Neuronal stem cell (in vitro differentiated cells): ENCODE measurements at regions not wholly inside any gene's neighbourhood (a gene's known extent, or its start where the extent isn't known, plus 50 kb on each side); places are given as distances from the start of the nearest gene placed in this dataset.

Experiments
- DNase-seq: peaks from one replicate; pipeline ENCODE4 v3.0.0-alpha.2; 2013; ENCODE audit warnings: low spot score
- H2AFZ ChIP-seq: one replicate; pipeline ENCODE4 v1.6.1; 2013; ENCODE audit warnings: mild to moderate bottlenecking, low read length, inconsistent platforms
- H2AK5ac ChIP-seq: 2 replicates; pipeline ENCODE4 v1.6.1; 2013; ENCODE audit warnings: low read depth, mild to moderate bottlenecking, inconsistent platforms, low read length, moderate library complexity, mixed read lengths
- H2BK120ac ChIP-seq: 2 replicates; pipeline ENCODE4 v1.6.1; 2013; ENCODE audit warnings: low read depth, mild to moderate bottlenecking, inconsistent platforms, low read length, moderate library complexity, mixed read lengths
- H2BK12ac ChIP-seq: one replicate; pipeline ENCODE4 v1.6.1; 2013; ENCODE audit warnings: low read length, inconsistent platforms
- H2BK15ac ChIP-seq: 2 replicates; pipeline ENCODE4 v1.6.1; 2013; ENCODE audit warnings: mild to moderate bottlenecking, low read length, inconsistent platforms, mixed read lengths
- H2BK5ac ChIP-seq: one replicate; pipeline ENCODE4 v1.6.1; 2013; ENCODE audit warnings: inconsistent platforms, mild to moderate bottlenecking, low read length, moderate library complexity
- H3K14ac ChIP-seq: one replicate; pipeline ENCODE4 v1.6.1; 2013; ENCODE audit warnings: low read length, inconsistent platforms
- H3K18ac ChIP-seq: 2 replicates; pipeline ENCODE4 v1.6.1; 2013; ENCODE audit warnings: low read length, inconsistent platforms
- H3K23ac ChIP-seq: 2 replicates; pipeline ENCODE4 v1.6.1; 2013; ENCODE audit warnings: low read depth, mild to moderate bottlenecking, mixed read lengths, low read length, inconsistent platforms; ENCODE audit not compliant: poor library complexity
- H3K27ac ChIP-seq: replicated peaks from 3 replicates; pipeline ENCODE4 v1.5.1; 2013; ENCODE audit warnings: low read length, inconsistent platforms
- H3K27me3 ChIP-seq, 3 experiments: 2 replicates each; pipeline ENCODE4 v1.6.1; 2013; ENCODE audit warnings: low read length in 3 of 3, mild to moderate bottlenecking in 2 of 3, inconsistent platforms in 1 of 3, low read depth in 1 of 3, mixed read lengths in 1 of 3, moderate library complexity in 1 of 3; ENCODE audit not compliant: control insufficient read depth in 3 of 3, insufficient read depth in 3 of 3
- H3K36me3 ChIP-seq, 2 donors: replicated peaks in 1 of 2; 2 replicates each; pipeline ENCODE4 v1.6.1; 2013; ENCODE audit warnings: low read length in 2 of 2; ENCODE audit not compliant: control insufficient read depth in 2 of 2, insufficient read depth in 2 of 2
- H3K4ac ChIP-seq: 2 replicates; pipeline ENCODE4 v1.6.1; 2013; ENCODE audit warnings: inconsistent platforms, mild to moderate bottlenecking, low read length, moderate library complexity
- H3K4me1 ChIP-seq, 2 donors: 1 replicate in 1 of 2; 2 replicates in 1 of 2; pipeline ENCODE4 v1.6.1; 2013; ENCODE audit warnings: low read length in 2 of 2, low read depth in 1 of 2; ENCODE audit not compliant: control insufficient read depth in 2 of 2, insufficient read depth in 1 of 2
- H3K4me2 ChIP-seq: one replicate; pipeline ENCODE4 v1.6.1; 2013; ENCODE audit warnings: mild to moderate bottlenecking, low read length, inconsistent platforms; ENCODE audit not compliant: insufficient read depth, poor library complexity, severe bottlenecking
- H3K4me3 ChIP-seq, 2 donors: 2 replicates each; pipeline ENCODE4 v1.5.1; 2013; ENCODE audit warnings: low read length in 2 of 2, mild to moderate bottlenecking in 2 of 2, inconsistent platforms in 1 of 2, moderate library complexity in 1 of 2
- H3K79me1 ChIP-seq: one replicate; pipeline ENCODE4 v1.6.1; 2013; ENCODE audit warnings: low read depth, mild to moderate bottlenecking, inconsistent platforms, low read length, moderate library complexity
- H3K9ac ChIP-seq: one replicate; pipeline ENCODE4 v1.6.1; 2013; ENCODE audit warnings: mild to moderate bottlenecking, low read depth, low read length, inconsistent platforms; ENCODE audit not compliant: poor library complexity
- H3K9me3 ChIP-seq, 2 donors: replicated peaks in 1 of 2; 2 replicates each; pipeline versions ENCODE3 to v1.6.1; 2013; ENCODE audit warnings: low read length in 2 of 2, mild to moderate bottlenecking in 2 of 2, inconsistent platforms in 1 of 2, low read depth in 1 of 2, mixed read lengths in 1 of 2, moderate library complexity in 1 of 2; ENCODE audit not compliant: control insufficient read depth in 2 of 2, insufficient read depth in 1 of 2
- H4K8ac ChIP-seq: one replicate; pipeline ENCODE4 v1.6.1; 2013; ENCODE audit warnings: low read depth, mild to moderate bottlenecking, inconsistent platforms, low read length, moderate library complexity
- H4K91ac ChIP-seq: one replicate; pipeline ENCODE4 v1.6.1; 2013; ENCODE audit warnings: low read length, low read depth, mild to moderate bottlenecking, inconsistent platforms; ENCODE audit not compliant: poor library complexity
- WGBS, 2 donors: extraction: QIAGEN DNeasy Blood & Tissue Kit; methylation state at CpG; one replicate each; pipeline ENCODE4 v1.1.7; 2013; ENCODE audit warnings: missing lambda C conversion rate in 2 of 2, mixed read lengths in 1 of 2; ENCODE audit not compliant: insufficient read length in 2 of 2, insufficient replicate concordance in 1 of 2; ENCODE audit errors: extremely low coverage in 2 of 2; 5-methylcytosine and 5-hydroxymethylcytosine counted together

DNA sequence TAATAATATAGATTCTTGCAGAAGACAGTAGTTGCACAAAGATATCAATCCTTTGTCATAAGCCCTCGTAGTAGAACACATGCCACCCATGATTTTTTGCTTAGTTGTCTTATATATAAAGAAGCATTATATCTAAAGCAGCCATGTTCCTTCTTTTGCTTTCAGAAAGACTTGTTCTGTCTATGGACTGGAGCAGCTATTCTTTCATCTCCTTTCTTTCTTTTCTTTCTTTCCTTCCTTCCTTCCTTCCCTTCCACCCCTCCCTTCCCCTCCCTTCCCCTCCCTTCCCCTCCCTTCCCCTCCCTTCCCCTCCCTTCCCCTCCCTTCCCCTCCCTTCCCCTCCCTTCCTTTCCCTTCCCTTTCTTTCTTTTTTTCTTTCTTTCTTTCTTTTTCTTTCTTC is 104.0 kb upstream of the HS3ST4 start:
- Histone ChIP-seq H2AK5ac (no peak overlapping the region), H2AFZ (no peak overlapping the region), H3K9ac (no peak overlapping the region), H3K9me3 (peaks cover 0 to 2% of the 10 kb centered on the region in 2 donors), H3K4me1 (no peaks in the 10 kb centered on the region), H3K23ac (no peak overlapping the region), H4K8ac (no peak overlapping the region), H2BK12ac (no peak overlapping the region), H3K18ac (no peak overlapping the region), H3K4me2 (no peak overlapping the region), H3K36me3 (no peaks in the 10 kb centered on the region), H4K91ac (no peak overlapping the region), H2BK15ac (no peak overlapping the region), H2BK5ac (no peak overlapping the region), H2BK120ac (no peak overlapping the region), H3K14ac (no peak overlapping the region), H3K4ac (no peak overlapping the region), H3K27me3 (no peaks in the 10 kb centered on the region), H3K27ac (no peak overlapping the region), H3K79me1 (no peaks in the 10 kb centered on the region), H3K4me3 (no peak overlapping the region)
- DNase-seq: no peak
- whole genome bisulfite sequencing, 2 donors: no CpG with 5 or more reads among the region's 1 CpG

DNA sequence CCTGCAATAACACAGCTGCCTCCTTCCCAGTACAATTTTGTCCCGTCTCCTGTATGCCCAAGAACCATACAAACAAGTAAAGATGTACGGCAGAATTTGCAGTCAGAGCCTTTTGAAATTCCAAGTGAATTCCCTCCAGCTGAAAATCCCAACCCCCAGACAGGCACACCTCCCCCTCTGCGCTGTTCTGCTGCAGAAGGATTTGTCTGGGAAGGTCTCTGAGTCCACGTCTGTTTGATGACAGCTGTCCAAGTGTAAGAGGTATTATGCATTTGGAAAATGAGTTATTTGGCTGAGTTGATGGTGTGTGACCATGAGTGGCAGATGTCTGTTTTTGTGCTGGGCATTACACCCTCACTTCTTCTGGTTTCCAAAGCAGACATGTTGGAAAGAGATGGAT is 104.9 kb upstream of the HS3ST4 start:
- no peak overlapping the region for H2BK15ac ChIP-seq

DNA sequence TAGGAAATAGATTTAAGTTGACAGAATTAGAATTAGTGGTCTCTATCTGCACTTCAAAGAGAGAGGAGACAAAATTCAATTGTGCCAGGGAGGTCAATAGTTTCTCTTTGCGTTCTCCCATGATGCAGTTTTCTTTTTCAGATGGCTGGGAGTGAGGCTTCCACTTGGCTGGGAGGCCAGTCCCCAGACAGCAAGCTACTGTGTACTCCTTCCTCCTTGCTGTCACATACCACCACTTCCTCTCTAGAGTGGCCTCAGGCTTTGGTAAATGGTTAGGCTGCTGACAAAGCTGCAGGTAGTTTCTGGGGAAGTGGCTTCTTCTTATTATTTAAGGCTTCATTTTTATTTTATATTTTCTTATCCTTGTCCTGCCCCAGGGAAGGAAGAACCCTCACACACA is 106.2 kb upstream of the HS3ST4 start:
- Histone ChIP-seq H3K23ac (no peak overlapping the region), H3K9ac (no peak overlapping the region), H3K4me3 (no peak overlapping the region), H3K14ac (no peak overlapping the region), H3K18ac (peak overlapping the region; percentile 68), H3K27me3 (no peaks in the 10 kb centered on the region), H2BK15ac (no peak overlapping the region), H3K4ac (no peak overlapping the region), H3K4me1 (no peaks in the 10 kb centered on the region), H3K4me2 (no peak overlapping the region), H2BK5ac (no peak overlapping the region), H2BK12ac (no peak overlapping the region), H4K91ac (no peak overlapping the region), H2AFZ (no peak overlapping the region), H3K36me3 (no peaks in the 10 kb centered on the region), H2AK5ac (no peak overlapping the region), H3K9me3 (peaks cover 0 to 3% of the 10 kb centered on the region in 2 donors), H4K8ac (no peak overlapping the region), H3K79me1 (no peaks in the 10 kb centered on the region), H2BK120ac (no peak overlapping the region), H3K27ac (no peak overlapping the region)
- no peak for DNase-seq
- no CpG with 5 or more reads among the region's 1 CpG for WGBS, 2 donors

More for the DNA sequence above, 104.9 kb upstream of the HS3ST4 start:
- H3K4me2 ChIP-seq: no peak overlapping the region
- no peak for DNase-seq
- no peaks in the 10 kb centered on the region for H3K79me1 ChIP-seq
- no peak overlapping the region for H3K4me3 ChIP-seq
- no peak overlapping the region for H2BK5ac ChIP-seq
- no peaks in the 10 kb centered on the region for H3K36me3 ChIP-seq
- no peak overlapping the region for H2BK12ac ChIP-seq
- H3K9me3 ChIP-seq: peaks cover 0 to 2% of the 10 kb centered on the region in 2 donors
- no peak overlapping the region for H3K9ac ChIP-seq
- H2BK120ac ChIP-seq: no peak overlapping the region
- no peak overlapping the region for H3K4ac ChIP-seq
- H4K91ac ChIP-seq: no peak overlapping the region
- WGBS, 2 donors: no CpG with 5 or more reads among the region's 4 CpGs
- H3K23ac ChIP-seq: no peak overlapping the region
- H3K27ac ChIP-seq: no peak overlapping the region
- H3K27me3 ChIP-seq: no peaks in the 10 kb centered on the region
- H2AK5ac ChIP-seq: no peak overlapping the region
- H3K14ac ChIP-seq: no peak overlapping the region
- no peak overlapping the region for H3K18ac ChIP-seq
- H4K8ac ChIP-seq: no peak overlapping the region
- no peaks in the 10 kb centered on the region for H3K4me1 ChIP-seq
- H2AFZ ChIP-seq: no peak overlapping the region

DNA sequence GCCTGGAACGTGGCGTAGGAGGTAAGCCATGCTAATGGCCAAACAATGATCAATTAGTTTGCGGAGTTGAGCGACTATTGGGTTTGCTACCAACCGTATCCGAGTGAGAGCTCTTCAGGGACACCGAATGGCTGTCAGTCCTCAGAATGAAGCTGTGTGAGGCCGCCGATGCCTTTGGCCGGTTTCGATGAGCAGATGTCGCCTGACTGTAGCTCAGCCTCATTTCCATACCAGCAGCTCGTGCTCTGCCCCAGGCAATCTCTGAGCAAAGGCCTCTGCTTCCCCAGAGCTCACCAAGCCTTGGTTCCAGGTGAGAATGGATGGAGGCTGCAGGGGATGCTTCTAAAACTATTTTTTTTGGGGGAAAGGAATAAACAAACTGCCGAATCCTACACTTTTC is 111.7 kb upstream of the HS3ST4 start:
- Histone ChIP-seq H4K91ac (no peak overlapping the region), H3K14ac (no peak overlapping the region), H3K4me2 (no peak overlapping the region), H3K27me3 (peaks cover 0 to 5% (median 0%) of the 10 kb centered on the region in 3 experiments), H3K27ac (no peak overlapping the region), H4K8ac (no peak overlapping the region), H3K4ac (no peak overlapping the region), H3K4me1 (peaks cover 0 to 6% of the 10 kb centered on the region in 2 donors), H2BK120ac (no peak overlapping the region), H3K23ac (no peak overlapping the region), H3K4me3 (no peak overlapping the region), H2BK12ac (no peak overlapping the region), H2AFZ (no peak overlapping the region), H2BK15ac (no peak overlapping the region), H3K18ac (peak overlapping the region; percentile 56), H3K9ac (peak overlapping the region; percentile 18), H2AK5ac (no peak overlapping the region), H3K36me3 (peaks cover 0 to 3% of the 10 kb centered on the region in 2 donors), H2BK5ac (no peak overlapping the region), H3K79me1 (no peaks in the 10 kb centered on the region), H3K9me3 (peaks cover 0 to 12% of the 10 kb centered on the region in 2 donors)
- WGBS, 2 donors: no CpG with 5 or more reads among the region's 14 CpGs
- DNase-seq: no peak
